RPMI7951 (cell line): ENCODE measurements at regions not wholly inside any gene's neighbourhood (a gene's known extent, or its start where the extent isn't known, plus 50 kb on each side); places are given as distances from the start of the nearest gene placed in this dataset.
"Not testable (repeated sequence)": the region's sequence is repeated elsewhere in the genome, so short reads cannot be mapped to it uniquely, and the experiment has no call there.

Source experiments
- DNase-seq: peaks from one replicate; pipeline ENCODE4 v3.0.0-alpha.2; 2012; ENCODE audit warnings: low read depth

DNA sequence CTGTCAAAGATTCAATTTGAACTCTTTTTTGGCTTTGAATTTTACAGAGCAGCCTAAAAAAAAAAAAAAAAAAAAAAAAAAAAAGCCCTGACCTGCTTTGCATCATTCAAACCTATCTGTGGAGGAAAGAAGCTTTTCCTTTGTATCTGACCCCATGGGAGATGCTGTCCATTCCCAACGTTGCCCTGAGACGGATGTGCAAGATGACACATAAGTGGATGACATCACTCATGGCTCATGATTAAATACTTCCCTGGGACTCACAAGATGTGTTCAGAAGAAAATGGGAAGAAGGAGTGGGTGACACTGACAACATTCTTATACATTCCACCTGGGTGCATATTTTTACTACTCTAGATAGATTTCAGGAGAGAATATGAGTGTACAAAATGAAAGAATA is 245.7 kb upstream of the ELAVL2 start:
- DNase-seq, result no peak

DNA sequence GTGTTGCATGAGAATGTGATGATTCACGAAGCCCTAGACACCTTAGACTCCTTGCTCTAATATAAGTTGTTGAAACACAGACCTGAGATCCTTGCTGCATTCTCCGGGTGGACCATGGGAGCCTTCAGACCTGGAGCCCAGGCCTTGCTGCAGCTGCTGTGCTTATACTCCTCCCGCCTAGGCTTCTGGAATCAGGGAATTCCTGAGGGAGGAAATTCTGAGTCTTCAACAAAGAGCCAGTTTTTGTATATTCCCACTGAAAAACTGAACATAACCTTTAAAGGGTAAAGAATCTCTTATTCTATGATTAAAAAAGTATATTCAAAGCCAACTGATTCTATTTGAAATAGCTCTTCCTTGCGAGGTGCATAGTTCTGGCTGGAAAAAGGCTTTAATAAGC is 245.1 kb upstream of the ELAVL2 start:
- no peak for DNase-seq

GRCh38 chr9:24067107-24067506 is 241.1 kb upstream of the ELAVL2 start:
- DNase-seq, result not testable (repeated sequence)

- no peak for DNase-seq
Measured at GRCh38 chr9:24059651-24060050, 233.6 kb upstream of the ELAVL2 start.

- no peak for DNase-seq
Measured at GRCh38 chr9:24051587-24051986, 225.5 kb upstream of the ELAVL2 start.

GRCh38 chr9:24050239-24050638 is 224.2 kb upstream of the ELAVL2 start:
- DNase-seq, result not testable (repeated sequence)

DNA sequence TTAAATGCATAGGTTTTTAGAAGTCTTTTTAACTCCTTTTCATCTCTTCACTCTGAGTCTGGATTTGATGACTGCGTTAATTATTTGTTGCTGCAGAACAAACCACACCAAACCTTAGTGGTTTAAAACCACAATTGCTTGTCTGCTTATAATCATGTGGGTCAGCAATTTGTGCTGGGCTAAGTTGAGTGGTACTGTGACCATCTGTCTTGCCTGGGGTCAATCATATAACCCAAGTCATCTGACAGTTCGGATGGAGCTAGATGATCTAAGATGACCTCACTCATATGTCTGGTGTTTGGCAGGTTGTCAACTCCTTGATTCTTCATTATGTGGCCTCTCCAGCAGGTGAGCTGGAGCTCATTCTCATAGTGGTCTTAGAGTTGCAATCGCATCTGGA is 219.1 kb upstream of the ELAVL2 start:
- DNase-seq, result peak; percentile 3

GRCh38 chr9:24044576-24044975 is 218.5 kb upstream of the ELAVL2 start:
- peak; percentile 2 for DNase-seq

- DNase-seq, result no peak
Measured at GRCh38 chr9:24041160-24041690, 215.2 kb upstream of the ELAVL2 start.

- no peak for DNase-seq
Measured at GRCh38 chr9:24036459-24036858, 210.4 kb upstream of the ELAVL2 start.

- DNase-seq, result no peak
Measured at GRCh38 chr9:24035816-24036215, 209.8 kb upstream of the ELAVL2 start.

GRCh38 chr9:24011881-24012280 is 185.8 kb upstream of the ELAVL2 start:
- DNase-seq, result no peak

DNA sequence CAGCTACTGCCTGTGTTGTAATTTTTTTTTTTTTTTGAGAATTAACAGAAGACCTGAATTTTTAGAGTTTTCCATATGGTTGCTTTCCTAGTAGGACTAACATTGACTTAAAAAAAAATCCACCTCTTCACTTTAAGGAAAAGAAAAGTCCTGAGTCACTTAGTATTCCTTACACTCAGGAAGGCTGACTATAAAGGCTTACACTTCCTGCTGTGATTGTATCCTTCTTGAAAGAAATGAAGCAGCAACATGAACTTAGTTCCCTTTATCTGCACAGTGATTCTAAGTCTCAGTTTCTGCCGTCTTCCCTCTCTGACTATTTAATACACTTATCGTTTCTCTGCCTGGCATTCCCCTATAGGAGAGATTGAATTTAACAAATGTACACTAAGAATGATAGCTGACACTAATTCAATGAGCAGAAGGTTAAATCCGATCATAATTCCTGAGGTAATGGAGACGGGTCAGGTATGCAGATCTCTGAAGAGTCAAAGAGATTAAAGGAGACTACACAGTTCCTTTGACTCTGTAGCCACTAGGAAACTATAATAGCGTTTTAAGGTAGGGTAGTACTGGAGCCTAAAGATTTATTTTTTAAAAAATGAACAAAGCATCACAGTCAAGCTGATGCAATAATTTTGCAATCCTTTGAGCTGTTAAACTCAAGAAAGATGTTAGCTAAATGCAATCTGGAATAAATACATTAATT is 185.1 kb upstream of the ELAVL2 start:
- DNase-seq, result no peak

- DNase-seq, result no peak
Measured at GRCh38 chr9:24009322-24009721, 183.3 kb upstream of the ELAVL2 start.

- DNase-seq, result no peak
Measured at GRCh38 chr9:24007185-24007584, 181.1 kb upstream of the ELAVL2 start.

GRCh38 chr9:23991874-23992273 is 165.8 kb upstream of the ELAVL2 start:
- DNase-seq, result not testable (repeated sequence)

DNA sequence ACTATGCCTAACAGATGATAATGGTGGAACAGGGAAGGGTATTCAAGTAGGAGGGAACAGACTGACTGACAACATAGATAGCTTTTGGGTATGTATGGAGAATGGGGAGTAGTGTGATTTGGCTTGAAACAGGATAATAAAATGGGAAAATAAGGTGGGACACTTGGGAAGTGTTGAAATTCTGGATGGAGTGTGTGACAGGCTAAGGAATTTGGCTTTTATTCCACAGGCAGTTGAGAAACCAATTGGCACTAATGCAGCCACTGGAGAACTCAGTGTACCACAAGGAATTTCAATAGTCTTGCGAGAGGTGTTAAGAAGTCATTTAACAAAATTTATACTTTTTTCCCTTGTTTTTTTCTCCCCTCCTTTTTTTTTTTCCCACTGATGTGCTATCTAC is 153.5 kb upstream of the ELAVL2 start:
- no peak for DNase-seq

- DNase-seq, result peak; percentile 0
Measured at GRCh38 chr9:23962101-23962500, 136.1 kb upstream of the ELAVL2 start.

- DNase-seq, result no peak
Measured at GRCh38 chr9:23945897-23946296, 119.9 kb upstream of the ELAVL2 start.

DNA sequence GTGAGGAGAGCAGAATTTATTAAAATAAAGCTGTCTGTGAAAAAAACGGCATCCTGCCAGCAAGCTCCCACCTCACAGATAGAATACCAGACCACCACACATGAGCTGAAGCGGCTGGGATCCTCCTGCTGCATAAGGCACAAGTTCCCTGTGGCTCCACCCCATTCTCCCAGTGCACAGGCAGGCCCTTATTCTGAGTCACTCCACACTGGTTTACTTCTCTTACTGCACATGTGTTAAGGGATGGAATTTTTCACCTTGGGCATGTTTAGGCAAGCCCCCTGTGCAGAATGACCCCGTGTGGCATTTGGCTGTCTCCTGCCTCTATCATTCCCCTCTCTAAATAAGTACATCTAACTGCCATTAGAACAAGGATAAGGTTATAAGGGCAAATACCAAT is 115.0 kb upstream of the ELAVL2 start:
- no peak for DNase-seq

DNA sequence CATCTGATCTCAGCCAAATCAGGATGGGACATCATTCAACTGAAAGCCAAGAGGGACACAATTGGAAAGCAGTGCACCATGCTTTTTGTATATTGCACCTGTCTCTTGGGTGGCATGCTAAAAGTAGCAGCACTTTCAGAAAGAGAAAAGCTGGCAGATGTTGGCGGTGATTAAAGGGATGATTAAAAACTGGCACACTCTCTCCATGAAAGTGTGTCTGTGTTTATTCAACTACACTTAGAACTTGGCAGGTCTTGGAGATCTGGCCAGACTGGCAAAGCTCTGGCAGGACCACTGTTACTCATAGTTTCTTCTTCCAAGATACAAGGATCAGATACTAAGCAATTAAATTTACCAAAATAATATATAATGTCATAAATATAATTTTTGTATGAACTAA is 112.9 kb upstream of the ELAVL2 start:
- DNase-seq, result no peak

- no peak for DNase-seq
Measured at GRCh38 chr9:23934291-23934906, 108.4 kb upstream of the ELAVL2 start.

- no peak for DNase-seq
Measured at GRCh38 chr9:23933348-23933747, 107.3 kb upstream of the ELAVL2 start.

- DNase-seq, result no peak
Measured at GRCh38 chr9:23926368-23926767, 100.3 kb upstream of the ELAVL2 start.
